ENCODE measurements at regions not wholly inside any gene's neighbourhood (a gene's known extent, or its start where the extent isn't known, plus 50 kb on each side); places are given as distances from the start of the nearest gene placed in this dataset.

- no peak overlapping the region for H3K27ac ChIP-seq (ENCODE audit: low read depth in 2 of 2, low read length in 1 of 2)
- 55 to 63% methylated on average over 1 of the region's 1 CpG for WGBS, 2 donors
Measured at GRCh38 chr12:97921979-97922722, 459.5 kb downstream of the RMST start.

GRCh38 chr12:97923546-97923945 lies 460.9 kb downstream of the RMST start:
- no peak overlapping the region for H3K4me3 ChIP-seq (ENCODE audit: low read depth in 1 of 2, low read length in 2 of 2)
- no peak overlapping the region for H3K27ac ChIP-seq (ENCODE audit: low read depth in 2 of 2, low read length in 1 of 2)
- H3K4me1 ChIP-seq (ENCODE audit: control insufficient read depth in 2 of 2, insufficient read depth in 2 of 2, low read length in 1 of 2) = no peaks in the 10 kb centered on the region
- H3K27me3 ChIP-seq (ENCODE audit: control insufficient read depth in 1 of 2, insufficient read depth in 2 of 2, low read length in 2 of 2) = no peaks in the 10 kb centered on the region
- H3K36me3 ChIP-seq (ENCODE audit: control insufficient read depth in 2 of 2, insufficient read depth in 2 of 2, low read length in 1 of 2) = no peaks in the 10 kb centered on the region
- no peaks in the 10 kb centered on the region for H3K9me3 ChIP-seq (ENCODE audit: control insufficient read depth in 2 of 2, insufficient read depth in 1 of 2, low read depth in 1 of 2, low read length in 1 of 2)
- WGBS, 2 donors = 85 to 91% methylated on average over 2 of the region's 2 CpGs

More at GRCh38 chr12:97921979-97922722, 459.5 kb downstream of the RMST start:
- no peaks in the 10 kb centered on the region for H3K9me3 ChIP-seq (ENCODE audit: control insufficient read depth in 2 of 2, insufficient read depth in 1 of 2, low read depth in 1 of 2, low read length in 1 of 2)
- H3K4me1 ChIP-seq (ENCODE audit: control insufficient read depth in 2 of 2, insufficient read depth in 2 of 2, low read length in 1 of 2) = no peaks in the 10 kb centered on the region
- no peaks in the 10 kb centered on the region for H3K27me3 ChIP-seq (ENCODE audit: control insufficient read depth in 1 of 2, insufficient read depth in 2 of 2, low read length in 2 of 2)
- no peak overlapping the region for H3K4me3 ChIP-seq (ENCODE audit: low read depth in 1 of 2, low read length in 2 of 2)
- no peaks in the 10 kb centered on the region for H3K36me3 ChIP-seq (ENCODE audit: control insufficient read depth in 2 of 2, insufficient read depth in 2 of 2, low read length in 1 of 2)

GRCh38 chr12:97924122-97924521 lies 461.5 kb downstream of the RMST start:
- Histone ChIP-seq H3K36me3 (ENCODE audit: control insufficient read depth in 2 of 2, insufficient read depth in 2 of 2, low read length in 1 of 2) (no peaks in the 10 kb centered on the region), H3K27ac (ENCODE audit: low read depth in 2 of 2, low read length in 1 of 2) (no peak overlapping the region)

GRCh38 chr12:97927977-97928376 lies 465.4 kb downstream of the RMST start:
- Histone ChIP-seq H3K4me1 (ENCODE audit: control insufficient read depth in 2 of 2, insufficient read depth in 2 of 2, low read length in 1 of 2) (no peaks in the 10 kb centered on the region), H3K27ac (ENCODE audit: low read depth in 2 of 2, low read length in 1 of 2) (no peak overlapping the region), H3K36me3 (ENCODE audit: control insufficient read depth in 2 of 2, insufficient read depth in 2 of 2, low read length in 1 of 2) (no peaks in the 10 kb centered on the region), H3K4me3 (ENCODE audit: low read depth in 1 of 2, low read length in 2 of 2) (no peak overlapping the region), H3K27me3 (ENCODE audit: control insufficient read depth in 1 of 2, insufficient read depth in 2 of 2, low read length in 2 of 2) (no peaks in the 10 kb centered on the region), H3K9me3 (ENCODE audit: control insufficient read depth in 2 of 2, insufficient read depth in 1 of 2, low read depth in 1 of 2, low read length in 1 of 2) (no peaks in the 10 kb centered on the region)
- WGBS, 2 donors = 74 to 81% methylated on average over 6 of the region's 6 CpGs

More at GRCh38 chr12:97924122-97924521, 461.5 kb downstream of the RMST start:
- Histone ChIP-seq H3K27me3 (ENCODE audit: control insufficient read depth in 1 of 2, insufficient read depth in 2 of 2, low read length in 2 of 2) (no peaks in the 10 kb centered on the region), H3K9me3 (ENCODE audit: control insufficient read depth in 2 of 2, insufficient read depth in 1 of 2, low read depth in 1 of 2, low read length in 1 of 2) (no peaks in the 10 kb centered on the region), H3K4me1 (ENCODE audit: control insufficient read depth in 2 of 2, insufficient read depth in 2 of 2, low read length in 1 of 2) (no peaks in the 10 kb centered on the region), H3K4me3 (ENCODE audit: low read depth in 1 of 2, low read length in 2 of 2) (no peak overlapping the region)
- 68% methylated on average over 4 of the region's 4 CpGs for WGBS, 2 donors

GRCh38 chr12:97936165-97936564 lies 473.6 kb downstream of the RMST start:
- Histone ChIP-seq H3K4me3 (ENCODE audit: low read depth in 1 of 2, low read length in 2 of 2) (no peak overlapping the region), H3K27me3 (ENCODE audit: control insufficient read depth in 1 of 2, insufficient read depth in 2 of 2, low read length in 2 of 2) (no peaks in the 10 kb centered on the region), H3K4me1 (ENCODE audit: control insufficient read depth in 2 of 2, insufficient read depth in 2 of 2, low read length in 1 of 2) (no peaks in the 10 kb centered on the region), H3K36me3 (ENCODE audit: control insufficient read depth in 2 of 2, insufficient read depth in 2 of 2, low read length in 1 of 2) (no peaks in the 10 kb centered on the region), H3K27ac (ENCODE audit: low read depth in 2 of 2, low read length in 1 of 2) (no peak overlapping the region), H3K9me3 (ENCODE audit: control insufficient read depth in 2 of 2, insufficient read depth in 1 of 2, low read depth in 1 of 2, low read length in 1 of 2) (no peaks in the 10 kb centered on the region)
- WGBS, 2 donors = 69 to 70% methylated on average over 5 of the region's 5 CpGs

GRCh38 chr12:97938031-97938430 lies 475.4 kb downstream of the RMST start:
- no peak overlapping the region for H3K27ac ChIP-seq (ENCODE audit: low read depth in 2 of 2, low read length in 1 of 2)
- no peak overlapping the region for H3K4me3 ChIP-seq (ENCODE audit: low read depth in 1 of 2, low read length in 2 of 2)
- no peaks in the 10 kb centered on the region for H3K36me3 ChIP-seq (ENCODE audit: control insufficient read depth in 2 of 2, insufficient read depth in 2 of 2, low read length in 1 of 2)
- H3K4me1 ChIP-seq (ENCODE audit: control insufficient read depth in 2 of 2, insufficient read depth in 2 of 2, low read length in 1 of 2) = no peaks in the 10 kb centered on the region
- no peaks in the 10 kb centered on the region for H3K9me3 ChIP-seq (ENCODE audit: control insufficient read depth in 2 of 2, insufficient read depth in 1 of 2, low read depth in 1 of 2, low read length in 1 of 2)
- no peaks in the 10 kb centered on the region for H3K27me3 ChIP-seq (ENCODE audit: control insufficient read depth in 1 of 2, insufficient read depth in 2 of 2, low read length in 2 of 2)

- H3K9me3 ChIP-seq (ENCODE audit: control insufficient read depth in 2 of 2, insufficient read depth in 1 of 2, low read depth in 1 of 2, low read length in 1 of 2) = no peaks in the 10 kb centered on the region
- 85 to 89% methylated on average over 1 of the region's 1 CpG for WGBS, 2 donors
- no peaks in the 10 kb centered on the region for H3K27me3 ChIP-seq (ENCODE audit: control insufficient read depth in 1 of 2, insufficient read depth in 2 of 2, low read length in 2 of 2)
- no peaks in the 10 kb centered on the region for H3K36me3 ChIP-seq (ENCODE audit: control insufficient read depth in 2 of 2, insufficient read depth in 2 of 2, low read length in 1 of 2)
- no peaks in the 10 kb centered on the region for H3K4me1 ChIP-seq (ENCODE audit: control insufficient read depth in 2 of 2, insufficient read depth in 2 of 2, low read length in 1 of 2)
- no peak overlapping the region for H3K4me3 ChIP-seq (ENCODE audit: low read depth in 1 of 2, low read length in 2 of 2)
- no peak overlapping the region for H3K27ac ChIP-seq (ENCODE audit: low read depth in 2 of 2, low read length in 1 of 2)
Measured at GRCh38 chr12:97939156-97939555, 476.6 kb downstream of the RMST start.

- H3K36me3 ChIP-seq (ENCODE audit: control insufficient read depth in 2 of 2, insufficient read depth in 2 of 2, low read length in 1 of 2) = no peaks in the 10 kb centered on the region
- H3K4me3 ChIP-seq (ENCODE audit: low read depth in 1 of 2, low read length in 2 of 2) = no peak overlapping the region
- H3K27ac ChIP-seq (ENCODE audit: low read depth in 2 of 2, low read length in 1 of 2) = no peak overlapping the region
- H3K4me1 ChIP-seq (ENCODE audit: control insufficient read depth in 2 of 2, insufficient read depth in 2 of 2, low read length in 1 of 2) = no peaks in the 10 kb centered on the region
- H3K27me3 ChIP-seq (ENCODE audit: control insufficient read depth in 1 of 2, insufficient read depth in 2 of 2, low read length in 2 of 2) = no peaks in the 10 kb centered on the region
- H3K9me3 ChIP-seq (ENCODE audit: control insufficient read depth in 2 of 2, insufficient read depth in 1 of 2, low read depth in 1 of 2, low read length in 1 of 2) = no peaks in the 10 kb centered on the region
- 66% methylated on average over 1 of the region's 1 CpG for WGBS, 2 donors
Measured at GRCh38 chr12:97940105-97940504, 477.5 kb downstream of the RMST start.

GRCh38 chr12:97940629-97941028 lies 478.0 kb downstream of the RMST start:
- H3K4me3 ChIP-seq (ENCODE audit: low read depth in 1 of 2, low read length in 2 of 2) = no peak overlapping the region

GRCh38 chr12:97941686-97942354 lies 479.2 kb downstream of the RMST start:
- WGBS, 2 donors = 87 to 90% methylated on average over 3 of the region's 3 CpGs
- no peaks in the 10 kb centered on the region for H3K9me3 ChIP-seq (ENCODE audit: control insufficient read depth in 2 of 2, insufficient read depth in 1 of 2, low read depth in 1 of 2, low read length in 1 of 2)
- no peaks in the 10 kb centered on the region for H3K4me1 ChIP-seq (ENCODE audit: control insufficient read depth in 2 of 2, insufficient read depth in 2 of 2, low read length in 1 of 2)
- no peaks in the 10 kb centered on the region for H3K27me3 ChIP-seq (ENCODE audit: control insufficient read depth in 1 of 2, insufficient read depth in 2 of 2, low read length in 2 of 2)
- H3K4me3 ChIP-seq (ENCODE audit: low read depth in 1 of 2, low read length in 2 of 2) = no peak overlapping the region
- no peak overlapping the region for H3K27ac ChIP-seq (ENCODE audit: low read depth in 2 of 2, low read length in 1 of 2)
- no peaks in the 10 kb centered on the region for H3K36me3 ChIP-seq (ENCODE audit: control insufficient read depth in 2 of 2, insufficient read depth in 2 of 2, low read length in 1 of 2)

More at GRCh38 chr12:97940629-97941028, 478.0 kb downstream of the RMST start:
- WGBS, 2 donors = 53 to 56% methylated on average over 2 of the region's 2 CpGs
- Histone ChIP-seq H3K27ac (ENCODE audit: low read depth in 2 of 2, low read length in 1 of 2) (no peak overlapping the region), H3K36me3 (ENCODE audit: control insufficient read depth in 2 of 2, insufficient read depth in 2 of 2, low read length in 1 of 2) (no peaks in the 10 kb centered on the region), H3K4me1 (ENCODE audit: control insufficient read depth in 2 of 2, insufficient read depth in 2 of 2, low read length in 1 of 2) (no peaks in the 10 kb centered on the region), H3K9me3 (ENCODE audit: control insufficient read depth in 2 of 2, insufficient read depth in 1 of 2, low read depth in 1 of 2, low read length in 1 of 2) (no peaks in the 10 kb centered on the region), H3K27me3 (ENCODE audit: control insufficient read depth in 1 of 2, insufficient read depth in 2 of 2, low read length in 2 of 2) (no peaks in the 10 kb centered on the region)

Data from esophagus (tissue), 2 donors.